Hepatocyte (in vitro differentiated cells): ENCODE measurements at regions not wholly inside any gene's neighbourhood (a gene's known extent, or its start where the extent isn't known, plus 50 kb on each side); places are given as distances from the start of the nearest gene placed in this dataset.

ENCODE experiments used
- DNase-seq: peaks from one replicate; pipeline ENCODE4 v3.0.0-alpha.2; 2016; ENCODE audit warnings: low spot score
- H2AFZ ChIP-seq: fragments of 200-600 bp; sonication (generic); 2 replicates; pipeline ENCODE4 v1.6.0; 2016; ENCODE audit warnings: antibody characterized with exemption, mild to moderate bottlenecking
- H3K27ac ChIP-seq: fragments of 200-600 bp; sonication (generic); 2 replicates; pipeline ENCODE4 v1.5.1; 2016; ENCODE audit warnings: mild to moderate bottlenecking
- H3K27me3 ChIP-seq: fragments of 200-600 bp; sonication (generic); 2 replicates; pipeline ENCODE4 v1.6.1; 2016
- H3K36me3 ChIP-seq: fragments of 200-600 bp; sonication (generic); replicated peaks from 2 replicates; pipeline ENCODE4 v1.5.1; 2016; ENCODE audit warnings: low read depth; ENCODE audit not compliant: insufficient read depth
- H3K4me1 ChIP-seq: fragments of 200-600 bp; sonication (generic); 2 replicates; pipeline ENCODE4 v1.5.1; 2016; ENCODE audit warnings: mild to moderate bottlenecking, moderate library complexity; ENCODE audit not compliant: insufficient read depth
- H3K4me2 ChIP-seq: fragments of 200-600 bp; sonication (generic); 2 replicates; pipeline ENCODE4 v1.6.0; 2016
- H3K4me3 ChIP-seq: fragments of 200-600 bp; sonication (generic); 2 replicates; pipeline ENCODE4 v1.5.1; 2016; ENCODE audit warnings: mild to moderate bottlenecking
- H3K79me2 ChIP-seq: fragments of 200-600 bp; sonication (generic); 2 replicates; pipeline ENCODE4 v1.6.0; 2017; ENCODE audit warnings: mild to moderate bottlenecking
- H3K9me2 ChIP-seq: fragments of 200-600 bp; sonication (generic); replicated peaks from 2 replicates; pipeline ENCODE4 v1.6.0; 2017; ENCODE audit warnings: mild to moderate bottlenecking; ENCODE audit not compliant: insufficient read depth
- H3K9me3 ChIP-seq: fragments of 200-600 bp; sonication (generic); 2 replicates; pipeline ENCODE4 v1.5.1; 2016; ENCODE audit warnings: low read depth, mild to moderate bottlenecking
- H4K20me1 ChIP-seq: fragments of 200-600 bp; sonication (generic); 2 replicates; pipeline ENCODE4 v1.6.0; 2016; ENCODE audit warnings: mild to moderate bottlenecking; ENCODE audit not compliant: insufficient read depth, poor library complexity, severe bottlenecking
- EZH2 ChIP-seq: fragments of 200-600 bp; sonication (generic); IDR thresholded peaks from 2 replicates; pipeline ENCODE4 v1.6.1; 2016; ENCODE audit warnings: antibody characterized with exemption, mild to moderate bottlenecking, borderline replicate concordance
- EZH2phosphoT487 ChIP-seq: fragments of 200-600 bp; sonication (generic); IDR thresholded peaks from one replicate; pipeline ENCODE4 v1.6.1; 2018; ENCODE audit warnings: antibody characterized with exemption, mild to moderate bottlenecking, low read depth, moderate library complexity; ENCODE audit not compliant: unreplicated experiment, severe bottlenecking
- WGBS: methylation state at CpG from one replicate; pipeline ENCODE4 v1.1.6; 2016; ENCODE audit warnings: low lambda C conversion rate; ENCODE audit errors: missing lambda C conversion rate; 5-methylcytosine and 5-hydroxymethylcytosine counted together
- TF ChIP-seq, protein P1 (sequence below): fragments of 200-600 bp; sonication (generic); IDR thresholded peaks from 2 replicates; pipeline ENCODE4 v1.5.1; 2016; ENCODE audit warnings: antibody characterized with exemption, mild to moderate bottlenecking; ENCODE audit not compliant: poor library complexity

DNA sequence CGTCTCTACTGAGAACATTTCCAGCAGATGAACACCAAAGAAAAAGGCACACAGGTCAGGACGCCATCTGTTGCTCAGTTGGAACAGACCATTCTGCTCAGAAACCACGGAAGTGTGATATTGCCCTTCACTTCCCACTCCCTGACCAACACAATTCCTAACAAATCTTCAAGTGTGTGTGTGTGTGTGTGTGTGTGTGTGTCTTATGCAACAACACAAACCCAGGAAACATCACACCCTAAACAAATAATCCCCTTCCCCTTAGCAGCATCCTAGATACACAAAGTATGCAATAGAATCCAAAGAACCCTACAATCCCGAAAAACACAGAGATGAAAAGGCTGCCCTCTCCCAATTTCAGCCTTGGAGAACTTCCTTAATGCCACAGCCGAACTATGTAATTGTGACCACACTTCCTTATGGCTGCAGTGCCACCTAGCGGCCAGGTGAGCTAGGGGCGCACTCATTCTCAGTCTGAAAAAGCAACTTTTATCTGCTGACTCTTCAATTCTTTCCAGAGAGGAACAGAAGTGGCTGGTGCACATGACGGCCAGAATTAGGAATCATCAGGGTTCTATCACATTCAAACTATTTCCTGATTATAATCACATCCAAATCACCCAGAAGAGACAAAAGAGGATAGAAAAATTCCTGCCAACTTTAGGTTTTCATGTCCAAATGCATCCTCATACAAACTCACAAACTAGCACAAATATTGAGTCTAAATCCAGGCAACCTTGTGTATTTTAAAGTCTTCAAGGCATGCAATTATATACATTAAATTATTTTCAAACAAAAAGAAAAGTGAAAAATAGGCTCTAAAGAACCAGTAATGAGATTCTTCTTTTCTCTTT, 164.9 kb downstream of the DHX15 start:
- H4K20me1 ChIP-seq, result no peaks in the 10 kb centered on the region
- no peaks in the 10 kb centered on the region for H3K9me2 ChIP-seq
- 22% methylated on average over 8 of the region's 8 CpGs for WGBS
- H2AFZ ChIP-seq, result no peak overlapping the region
- H3K4me3 ChIP-seq, result no peak overlapping the region
- peak; percentile 91 for DNase-seq
- no peaks in the 10 kb centered on the region for H3K27me3 ChIP-seq
- TF ChIP-seq, protein P1, sequence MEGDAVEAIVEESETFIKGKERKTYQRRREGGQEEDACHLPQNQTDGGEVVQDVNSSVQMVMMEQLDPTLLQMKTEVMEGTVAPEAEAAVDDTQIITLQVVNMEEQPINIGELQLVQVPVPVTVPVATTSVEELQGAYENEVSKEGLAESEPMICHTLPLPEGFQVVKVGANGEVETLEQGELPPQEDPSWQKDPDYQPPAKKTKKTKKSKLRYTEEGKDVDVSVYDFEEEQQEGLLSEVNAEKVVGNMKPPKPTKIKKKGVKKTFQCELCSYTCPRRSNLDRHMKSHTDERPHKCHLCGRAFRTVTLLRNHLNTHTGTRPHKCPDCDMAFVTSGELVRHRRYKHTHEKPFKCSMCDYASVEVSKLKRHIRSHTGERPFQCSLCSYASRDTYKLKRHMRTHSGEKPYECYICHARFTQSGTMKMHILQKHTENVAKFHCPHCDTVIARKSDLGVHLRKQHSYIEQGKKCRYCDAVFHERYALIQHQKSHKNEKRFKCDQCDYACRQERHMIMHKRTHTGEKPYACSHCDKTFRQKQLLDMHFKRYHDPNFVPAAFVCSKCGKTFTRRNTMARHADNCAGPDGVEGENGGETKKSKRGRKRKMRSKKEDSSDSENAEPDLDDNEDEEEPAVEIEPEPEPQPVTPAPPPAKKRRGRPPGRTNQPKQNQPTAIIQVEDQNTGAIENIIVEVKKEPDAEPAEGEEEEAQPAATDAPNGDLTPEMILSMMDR, result peak; percentile 98
- no peak for TF ChIP-seq EZH2phosphoT487
- no peaks in the 10 kb centered on the region for H3K9me3 ChIP-seq
- no peaks in the 10 kb centered on the region for H3K4me1 ChIP-seq
- H3K4me2 ChIP-seq, result no peak overlapping the region
- no peaks in the 10 kb centered on the region for H3K79me2 ChIP-seq
- H3K36me3 ChIP-seq, result no peaks in the 10 kb centered on the region
- H3K27ac ChIP-seq, result no peak overlapping the region

DNA sequence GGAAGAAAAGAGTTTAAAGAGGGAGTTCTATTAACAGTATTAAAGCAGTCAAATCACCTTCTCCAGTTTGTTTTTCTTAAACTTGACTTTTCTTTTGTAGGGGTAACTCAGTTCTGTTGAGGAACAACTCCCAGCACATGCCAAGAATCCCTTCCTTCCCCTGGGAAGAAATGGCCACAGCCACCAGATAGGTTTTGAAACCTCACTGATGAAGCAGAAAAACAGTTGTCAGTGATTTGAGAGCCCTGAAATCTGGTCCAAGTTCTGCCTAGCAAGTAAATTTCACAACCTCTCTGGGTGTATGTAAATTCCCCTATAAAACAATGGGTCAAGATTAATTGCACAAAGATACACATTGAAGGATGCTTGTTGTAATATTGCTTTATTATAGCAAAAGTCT, 167.1 kb downstream of the DHX15 start:
- no peak for DNase-seq
- Histone ChIP-seq H3K36me3 (no peaks in the 10 kb centered on the region), H3K27me3 (peaks cover 7% of the 10 kb centered on the region), H3K27ac (no peak overlapping the region), H3K4me1 (no peaks in the 10 kb centered on the region), H3K9me2 (no peaks in the 10 kb centered on the region), H3K4me3 (no peak overlapping the region), H2AFZ (no peak overlapping the region), H4K20me1 (no peaks in the 10 kb centered on the region), H3K9me3 (no peaks in the 10 kb centered on the region), H3K79me2 (no peaks in the 10 kb centered on the region), H3K4me2 (no peak overlapping the region)
- TF ChIP-seq EZH2phosphoT487, result no peak
- TF ChIP-seq, protein P1, result no peak
- no peak for TF ChIP-seq EZH2

DNA sequence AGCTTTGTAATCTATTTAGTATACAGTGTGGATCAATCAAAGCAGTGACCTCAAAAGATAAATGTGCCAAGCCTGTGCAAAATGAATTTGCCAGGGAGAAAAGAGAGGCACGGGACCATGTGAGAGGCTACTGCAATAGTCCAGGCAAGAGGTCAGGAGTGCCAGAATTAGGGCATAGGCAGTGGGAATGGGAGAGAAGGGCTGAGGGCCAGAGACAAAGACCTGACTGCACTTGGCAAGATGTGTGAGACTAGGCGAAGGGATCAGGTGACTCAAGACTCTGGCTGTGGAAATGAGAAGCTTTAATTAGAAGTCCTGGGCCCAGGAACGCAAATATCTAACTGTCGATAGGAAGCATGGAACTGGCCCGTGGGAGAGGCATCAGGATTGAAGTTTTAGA, 168.1 kb downstream of the DHX15 start:
- no peaks in the 10 kb centered on the region for H3K36me3 ChIP-seq
- DNase-seq, result no peak
- H3K27ac ChIP-seq, result no peak overlapping the region
- peaks cover 7% of the 10 kb centered on the region for H3K27me3 ChIP-seq
- no peaks in the 10 kb centered on the region for H3K79me2 ChIP-seq
- H3K4me1 ChIP-seq, result no peaks in the 10 kb centered on the region
- no peaks in the 10 kb centered on the region for H3K9me3 ChIP-seq
- 91% methylated on average over 5 of the region's 5 CpGs for WGBS
- H3K4me3 ChIP-seq, result no peak overlapping the region
- TF ChIP-seq EZH2 (no peak), EZH2phosphoT487 (no peak)
- TF ChIP-seq, protein P1, result no peak
- no peak overlapping the region for H3K4me2 ChIP-seq
- H4K20me1 ChIP-seq, result no peaks in the 10 kb centered on the region
- H3K9me2 ChIP-seq, result no peaks in the 10 kb centered on the region
- H2AFZ ChIP-seq, result no peak overlapping the region
